ENCODE measurements at regions not wholly inside any gene's neighbourhood (a gene's known extent, or its start where the extent isn't known, plus 50 kb on each side); places are given as distances from the start of the nearest gene placed in this dataset.

- TF ChIP-seq CTCF (IDR thresholded peaks at IDR 0.05) (peak; percentile 27), EZH2 (IDR thresholded peaks at IDR 0.05) (no peak), EZH2phosphoT487 (IDR thresholded peaks at IDR 0.05) (no peak)
Observed at GRCh38 chr5:57037355-57037754, 85.4 kb upstream of the MIER3 start.
